H9 (cell line): ENCODE measurements at regions not wholly inside any gene's neighbourhood (a gene's known extent, or its start where the extent isn't known, plus 50 kb on each side); places are given as distances from the start of the nearest gene placed in this dataset.

Experiments
- DNase-seq: peaks from one replicate; pipeline ENCODE4 v3.0.0-alpha.2; 2017
- H2AFZ ChIP-seq: one replicate; pipeline ENCODE4 v1.6.1; 2013; ENCODE audit warnings: mild to moderate bottlenecking, low read length, control low read depth, moderate library complexity
- H2AK5ac ChIP-seq: 2 replicates; pipeline ENCODE4 v1.6.1; 2013; ENCODE audit warnings: low read length, control low read depth, mixed read lengths; ENCODE audit not compliant: insufficient read length
- H2BK120ac ChIP-seq: one replicate; pipeline ENCODE4 v1.6.1; 2013; ENCODE audit warnings: low read depth, mild to moderate bottlenecking, low read length, control low read depth, inconsistent platforms; ENCODE audit not compliant: poor library complexity, severe bottlenecking
- H2BK12ac ChIP-seq: 2 replicates; pipeline ENCODE4 v1.6.1; 2013; ENCODE audit warnings: low read length, control low read depth, mixed read lengths, low read depth; ENCODE audit not compliant: insufficient read length
- H2BK15ac ChIP-seq: 2 replicates; pipeline ENCODE4 v1.6.1; 2013; ENCODE audit warnings: low read depth, low read length, control low read depth
- H2BK20ac ChIP-seq: one replicate; pipeline ENCODE4 v1.6.1; 2013; ENCODE audit warnings: low read depth, mild to moderate bottlenecking, low read length, control low read depth, inconsistent platforms; ENCODE audit not compliant: poor library complexity, severe bottlenecking
- H2BK5ac ChIP-seq: 2 replicates; pipeline ENCODE4 v1.6.1; 2013; ENCODE audit warnings: low read length, control low read depth, mixed read lengths; ENCODE audit not compliant: insufficient read length
- H3K14ac ChIP-seq: 2 replicates; pipeline ENCODE4 v1.6.1; 2013; ENCODE audit warnings: low read length, control low read depth; ENCODE audit not compliant: insufficient read depth
- H3K18ac ChIP-seq: 2 replicates; pipeline ENCODE4 v1.6.1; 2013; ENCODE audit warnings: low read depth, mild to moderate bottlenecking, mixed read lengths, low read length, control low read depth; ENCODE audit not compliant: insufficient read length
- H3K23ac ChIP-seq: 2 replicates; pipeline ENCODE4 v1.6.1; 2013; ENCODE audit warnings: low read length, control low read depth, mixed read lengths, low read depth; ENCODE audit not compliant: insufficient read length
- H3K23me2 ChIP-seq: 2 replicates; pipeline ENCODE4 v1.6.1; 2013; ENCODE audit warnings: low read depth, mild to moderate bottlenecking, mixed read lengths, low read length, control low read depth; ENCODE audit not compliant: insufficient read length, poor library complexity, severe bottlenecking
- H3K27ac ChIP-seq: 2 replicates; pipeline ENCODE4 v1.5.1; 2013; ENCODE audit warnings: low read length, control low read depth, mixed read lengths, low read depth; ENCODE audit not compliant: insufficient read length
- H3K27me3 ChIP-seq: 2 replicates; pipeline ENCODE4 v1.6.1; 2013; ENCODE audit warnings: low read length, control low read depth, inconsistent platforms; ENCODE audit not compliant: insufficient read depth
- H3K4ac ChIP-seq: 2 replicates; pipeline ENCODE4 v1.6.1; 2013; ENCODE audit warnings: low read depth, mild to moderate bottlenecking, control low read depth, inconsistent platforms, low read length, moderate library complexity
- H3K4me1 ChIP-seq: 2 replicates; pipeline ENCODE4 v1.6.1; 2013; ENCODE audit warnings: low read length, control low read depth, inconsistent platforms; ENCODE audit not compliant: insufficient read depth
- H3K4me2 ChIP-seq: 2 replicates; pipeline ENCODE4 v1.6.1; 2013; ENCODE audit warnings: low read length, control low read depth, mixed read lengths; ENCODE audit not compliant: insufficient read length, insufficient read depth
- H3K56ac ChIP-seq: 2 replicates; pipeline ENCODE4 v1.6.1; 2013; ENCODE audit warnings: low read depth, mild to moderate bottlenecking, mixed read lengths, low read length, control low read depth; ENCODE audit not compliant: insufficient read length
- H3K79me1 ChIP-seq: 2 replicates; pipeline ENCODE4 v1.6.1; 2013; ENCODE audit warnings: low read depth, mild to moderate bottlenecking, moderate library complexity, low read length, control low read depth, inconsistent platforms; ENCODE audit not compliant: insufficient read depth, poor library complexity, severe bottlenecking
- H3K79me2 ChIP-seq: 2 replicates; pipeline ENCODE4 v1.6.1; 2013; ENCODE audit warnings: low read length, control low read depth, inconsistent platforms; ENCODE audit not compliant: insufficient read depth
- H3K9ac ChIP-seq: 2 replicates; pipeline ENCODE4 v1.6.1; 2013; ENCODE audit warnings: low read length, control low read depth, mixed read lengths; ENCODE audit not compliant: insufficient read length; ENCODE audit errors: extremely low read depth
- H3K9me3 ChIP-seq: one replicate; pipeline ENCODE4 v1.6.1; 2013; ENCODE audit warnings: low read depth, low read length, inconsistent platforms; ENCODE audit not compliant: control insufficient read depth
- H3T11ph ChIP-seq: one replicate; pipeline ENCODE4 v1.6.1; 2013; ENCODE audit warnings: mild to moderate bottlenecking, low read length, control low read depth, inconsistent platforms
- H4K20me1 ChIP-seq: one replicate; pipeline ENCODE4 v1.6.1; 2013; ENCODE audit not compliant: control insufficient read depth, insufficient read length, insufficient read depth
- H4K5ac ChIP-seq: 2 replicates; pipeline ENCODE4 v1.6.1; 2013; ENCODE audit warnings: low read depth, mild to moderate bottlenecking, mixed read lengths, low read length, control low read depth; ENCODE audit not compliant: insufficient read length
- H4K8ac ChIP-seq: replicated peaks from 2 replicates; pipeline ENCODE4 v1.6.1; 2013; ENCODE audit warnings: low read length, control low read depth, mixed read lengths, low read depth; ENCODE audit not compliant: insufficient read length
- H4K91ac ChIP-seq: 2 replicates; pipeline ENCODE4 v1.6.1; 2013; ENCODE audit warnings: low read depth, mild to moderate bottlenecking, moderate library complexity, mixed read lengths, low read length, control low read depth; ENCODE audit not compliant: insufficient read length
- H3K27ac Mint-ChIP-seq, 3 experiments: 2 replicates in 2 of 3; 3 replicates in 1 of 3; pipeline ENCODE4 v1.8.0; 2020 to 2021; ENCODE audit warnings: mixed read lengths in 3 of 3, mild to moderate bottlenecking in 1 of 3, moderate library complexity in 1 of 3
- H3K27me3 Mint-ChIP-seq: 2 replicates; pipeline ENCODE4 v1.8.0; 2021; ENCODE audit warnings: low read depth, mild to moderate bottlenecking, moderate library complexity, mixed read lengths
- H3K36me3 Mint-ChIP-seq, 3 experiments: 2 replicates in 2 of 3; 3 replicates in 1 of 3; pipeline ENCODE4 v1.8.0; 2020 to 2021; ENCODE audit warnings: low read depth in 3 of 3, mixed read lengths in 3 of 3; ENCODE audit not compliant: insufficient read depth in 1 of 3
- H3K4me1 Mint-ChIP-seq, 2 experiments: 2 replicates each; pipeline ENCODE4 v1.8.0; 2020; ENCODE audit warnings: mixed read lengths in 2 of 2
- H3K4me3 Mint-ChIP-seq, 2 experiments: 2 replicates in 1 of 2; 3 replicates in 1 of 2; pipeline ENCODE4 v1.8.0; 2020 to 2021; ENCODE audit warnings: mild to moderate bottlenecking in 2 of 2, mixed read lengths in 2 of 2, moderate library complexity in 1 of 2
- H3K9me3 Mint-ChIP-seq, 2 experiments: 2 replicates in 1 of 2; 3 replicates in 1 of 2; pipeline ENCODE4 v1.8.0; 2020; ENCODE audit warnings: mild to moderate bottlenecking in 2 of 2, mixed read lengths in 2 of 2, moderate library complexity in 1 of 2
- CTCF ChIP-seq: fragments of 200-600 bp; sonication (generic); conservative IDR thresholded peaks from 3 replicates; pipeline ENCODE4 v1.8.0; 2021; ENCODE audit warnings: antibody characterized with exemption, mild to moderate bottlenecking
- WGBS: extraction: QIAGEN DNeasy Blood & Tissue Kit; methylation state at CpG from one replicate; pipeline ENCODE4 v1.1.7; 2013; ENCODE audit warnings: missing lambda C conversion rate, low lambda C conversion rate, mixed read lengths; ENCODE audit not compliant: insufficient read length; ENCODE audit errors: extremely low coverage; 5-methylcytosine and 5-hydroxymethylcytosine counted together

DNA sequence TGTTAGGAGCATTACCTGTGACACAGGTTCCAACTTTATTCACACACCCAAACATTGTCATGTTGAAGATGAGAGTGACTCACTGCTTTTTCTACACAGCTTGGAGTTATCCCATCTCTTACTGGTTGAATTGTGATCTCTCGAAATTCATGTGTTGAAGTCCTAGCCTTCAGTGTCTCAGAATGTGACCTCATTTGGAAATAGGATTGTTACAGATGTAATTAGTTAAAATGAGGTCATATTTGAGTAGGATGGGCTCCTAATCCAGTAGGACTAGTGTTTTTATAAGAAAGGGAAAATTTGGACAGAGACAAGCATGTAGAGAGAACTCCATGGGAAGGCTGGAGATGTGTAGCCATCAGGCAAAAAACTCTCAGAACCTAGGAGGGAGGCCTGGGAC is 142.5 kb downstream of the POSTN start:
- no peak overlapping the region for H2BK120ac ChIP-seq
- H3K23ac ChIP-seq = no peak overlapping the region
- Mint-ChIP-seq H3K27me3 (no peaks in the 10 kb centered on the region), H3K4me1 (no peaks in the 10 kb centered on the region), H3K4me3 (no peak overlapping the region), H3K36me3 (no peaks in the 10 kb centered on the region; a peak in 1 of 7 replicates), H3K27ac (no peak overlapping the region), H3K9me3 (peaks cover 4 to 10% of the 10 kb centered on the region in 2 experiments; a peak in 4 of 5 replicates)
- no peak overlapping the region for H3K18ac ChIP-seq
- no peak overlapping the region for H2BK15ac ChIP-seq
- H3K79me2 ChIP-seq = no peaks in the 10 kb centered on the region
- TF ChIP-seq CTCF = no peak
- H3K9me3 ChIP-seq = no peaks in the 10 kb centered on the region
- no peak overlapping the region for H3K56ac ChIP-seq
- H3K9ac ChIP-seq = no peak overlapping the region
- H3K27ac ChIP-seq = no peak overlapping the region
- no peak overlapping the region for H2BK5ac ChIP-seq
- no peak overlapping the region for H3T11ph ChIP-seq
- H2BK12ac ChIP-seq = no peak overlapping the region
- no peaks in the 10 kb centered on the region for H3K79me1 ChIP-seq
- H3K4me1 ChIP-seq = no peaks in the 10 kb centered on the region
- no peaks in the 10 kb centered on the region for H4K20me1 ChIP-seq
- H3K14ac ChIP-seq = no peak overlapping the region
- no peak for DNase-seq
- H3K23me2 ChIP-seq = no peaks in the 10 kb centered on the region
- H3K27me3 ChIP-seq = no peaks in the 10 kb centered on the region
- no peak overlapping the region for H4K5ac ChIP-seq
- H2AFZ ChIP-seq = no peak overlapping the region
- no peak overlapping the region for H4K91ac ChIP-seq
- no peak overlapping the region for H3K4ac ChIP-seq
- H2BK20ac ChIP-seq = no peak overlapping the region
- no CpG with 5 or more reads among the region's 1 CpG for WGBS
- no peak overlapping the region for H3K4me2 ChIP-seq
- H4K8ac ChIP-seq = no peak overlapping the region
- H2AK5ac ChIP-seq = no peak overlapping the region
